Motor neuron (in vitro differentiated cells): ENCODE measurements at regions not wholly inside any gene's neighbourhood (a gene's known extent, or its start where the extent isn't known, plus 50 kb on each side); places are given as distances from the start of the nearest gene placed in this dataset.
A peak's percentile ranks its signal among the peaks of the same experiment; 100 is the strongest.

Experiments used
- ATAC-seq, 8 experiments: fragments of 200-7000 bp; cut with Tn5 transposase; replicated peaks in 6 of 8; 2 replicates each; pipeline ENCODE4 v1.8.0; 2021; ENCODE audit warnings: mild to moderate bottlenecking in 8 of 8, moderate library complexity in 8 of 8
- H3K27ac ChIP-seq, 2 donors: fragments of 250-450 bp; sonication (Bioruptor Pico); 2 replicates each; pipeline ENCODE4 v1.9.0; 2021; ENCODE audit warnings: antibody characterized with exemption in 2 of 2, mild to moderate bottlenecking in 2 of 2, moderate library complexity in 1 of 2
- H3K4me1 ChIP-seq, 2 donors: fragments of 250-450 bp; sonication (Bioruptor Pico); replicated peaks in 1 of 2; 2 replicates each; pipeline ENCODE4 v1.6.1; 2021; ENCODE audit warnings: antibody characterized with exemption in 2 of 2, mild to moderate bottlenecking in 2 of 2, moderate library complexity in 1 of 2
- H3K4me3 ChIP-seq, 5 donors: fragments of 250-450 bp; sonication (Bioruptor Pico); 2 replicates each; pipeline ENCODE4 v1.9.0; 2021; ENCODE audit warnings: antibody characterized with exemption in 5 of 5, mild to moderate bottlenecking in 5 of 5, moderate library complexity in 4 of 5
- whole genome bisulfite sequencing, 10 experiments: fragments of 450-650 bp; shearing (Covaris generic); methylation state at CpG; one replicate each; pipeline ENCODE4 v1.0.0; 2022; 5-methylcytosine and 5-hydroxymethylcytosine counted together
- in situ Hi-C, 9 experiments: fragments of 400-800 bp; cut with MboI; loops; one replicate each; pipeline ENCODE4 v1.15.0; 2021; ENCODE audit warnings: low sequenced_read_pairs in 9 of 9, low pct_unique_long_range_greater_than_20kb in 2 of 9; ENCODE audit not compliant: unreplicated experiment in 9 of 9

- ATAC-seq = peak in 5 of 8 experiments; percentile 61 to 95 (median 93)
- H3K4me3 ChIP-seq = no peak overlapping the region
- WGBS, 10 experiments = 65 to 100% (median 89%) methylated on average over 4 to 7 of the region's 8 CpGs
These were observed 94.8 kb upstream of the CNKSR3 start for GRCh38 chr6:154605178-154605881.

GRCh38 chr6:154605882-154606370, 95.4 kb upstream of the CNKSR3 start:
- Histone ChIP-seq H3K4me3 (no peak overlapping the region), H3K27ac (no peak overlapping the region), H3K4me1 (no peaks in the 10 kb centered on the region)
- no peak for ATAC-seq
- 73 to 100% (median 80%) methylated on average over 1 to 7 of the region's 7 CpGs; no CpG with 5 or more reads in 1 of the 10 experiments for WGBS, 10 experiments
- in situ Hi-C loops = loop anchor here in 1 of 9 experiments (25.0 kb wide), 1 partner anchor 444 kb away; no protein-coding TSS in a partner anchor

More at GRCh38 chr6:154605178-154605881, 94.8 kb upstream of the CNKSR3 start:
- H3K4me1 ChIP-seq = no peaks in the 10 kb centered on the region
- no peak overlapping the region for H3K27ac ChIP-seq
- in situ Hi-C loops = loop anchor here in 1 of 9 experiments (25.0 kb wide), 1 partner anchor 443 kb away; no protein-coding TSS in a partner anchor

- whole genome bisulfite sequencing, 10 experiments = 40 to 87% (median 56%) methylated on average over 1 to 7 of the region's 9 CpGs; no CpG with 5 or more reads in 3 of the 10 experiments
- in situ Hi-C loops = loop anchor here in 1 of 9 experiments (25.0 kb wide), 1 partner anchor 444 kb away; no protein-coding TSS in a partner anchor
- H3K27ac ChIP-seq = no peak overlapping the region
- H3K4me3 ChIP-seq = no peak overlapping the region
- peak in 1 of 8 experiments; percentile 65 for ATAC-seq
- no peaks in the 10 kb centered on the region for H3K4me1 ChIP-seq
These were observed 96.0 kb upstream of the CNKSR3 start for GRCh38 chr6:154606457-154606856.

- 17 to 69% (median 35%) methylated on average over 1 to 2 of the region's 2 CpGs; no CpG with 5 or more reads in 6 of the 10 experiments for WGBS, 10 experiments
- no peak overlapping the region for H3K27ac ChIP-seq
- H3K4me3 ChIP-seq = no peak overlapping the region
- in situ Hi-C loops = loop anchor here in 1 of 9 experiments (25.0 kb wide), 1 partner anchor 445 kb away; no protein-coding TSS in a partner anchor
- no peaks in the 10 kb centered on the region for H3K4me1 ChIP-seq
- ATAC-seq = no peak
These were observed 96.4 kb upstream of the CNKSR3 start for GRCh38 chr6:154606860-154607259.

- WGBS, 10 experiments = 60 to 100% (median 79%) methylated on average over 2 to 3 of the region's 3 CpGs
- in situ Hi-C loops = loop anchor here in 1 of 9 experiments (25.0 kb wide), 1 partner anchor 449 kb away; no protein-coding TSS in a partner anchor
- Histone ChIP-seq H3K4me3 (no peak overlapping the region), H3K4me1 (no peaks in the 10 kb centered on the region), H3K27ac (no peak overlapping the region)
- ATAC-seq = no peak
These were observed 100.8 kb upstream of the CNKSR3 start for GRCh38 chr6:154611241-154611640.

- H3K4me3 ChIP-seq = no peak overlapping the region
- in situ Hi-C loops = loop anchor here in 1 of 9 experiments (25.0 kb wide), 1 partner anchor 450 kb away; no protein-coding TSS in a partner anchor
- ATAC-seq = no peak
- no peaks in the 10 kb centered on the region for H3K4me1 ChIP-seq
- no peak overlapping the region for H3K27ac ChIP-seq
- 20 to 100% (median 48%) methylated on average over 1 to 2 of the region's 2 CpGs for WGBS, 10 experiments
These were observed 101.4 kb upstream of the CNKSR3 start for GRCh38 chr6:154611847-154612246.

GRCh38 chr6:154613137-154613676, 102.7 kb upstream of the CNKSR3 start:
- ATAC-seq = peak in 6 of 8 experiments; percentile 33 to 92 (median 77)
- in situ Hi-C loops = loop anchor here in 1 of 9 experiments (25.0 kb wide), 1 partner anchor 451 kb away; no protein-coding TSS in a partner anchor
- 67 to 97% (median 89%) methylated on average over 2 to 8 of the region's 8 CpGs; no CpG with 5 or more reads in 1 of the 10 experiments for WGBS, 10 experiments

GRCh38 chr6:154614101-154614500, 103.6 kb upstream of the CNKSR3 start:
- Histone ChIP-seq H3K4me3 (no peak overlapping the region), H3K27ac (no peak overlapping the region), H3K4me1 (no peaks in the 10 kb centered on the region)
- in situ Hi-C loops = loop anchor here in 1 of 9 experiments (25.0 kb wide), 1 partner anchor 452 kb away; no protein-coding TSS in a partner anchor
- no peak for ATAC-seq
- WGBS, 10 experiments = 18 to 100% (median 87%) methylated on average over 1 to 3 of the region's 4 CpGs; no CpG with 5 or more reads in 2 of the 10 experiments

More at GRCh38 chr6:154613137-154613676, 102.7 kb upstream of the CNKSR3 start:
- Histone ChIP-seq H3K4me3 (no peak overlapping the region), H3K27ac (no peak overlapping the region), H3K4me1 (no peaks in the 10 kb centered on the region)

- Histone ChIP-seq H3K4me1 (no peaks in the 10 kb centered on the region), H3K4me3 (no peak overlapping the region), H3K27ac (no peak overlapping the region)
- WGBS, 10 experiments = 82 to 100% (median 98%) methylated on average over 1 to 4 of the region's 4 CpGs; no CpG with 5 or more reads in 4 of the 10 experiments
- in situ Hi-C loops = loop anchor here in 1 of 9 experiments (25.0 kb wide), 1 partner anchor 452 kb away; no protein-coding TSS in a partner anchor
- no peak for ATAC-seq
These were observed 104.2 kb upstream of the CNKSR3 start for GRCh38 chr6:154614641-154615040.

- WGBS, 10 experiments = 70 to 90% (median 84%) methylated on average over 1 to 12 of the region's 16 CpGs; no CpG with 5 or more reads in 3 of the 10 experiments
- H3K4me3 ChIP-seq = no peak overlapping the region
- no peaks in the 10 kb centered on the region for H3K4me1 ChIP-seq
- H3K27ac ChIP-seq = no peak overlapping the region
- in situ Hi-C loops = loop anchor here in 1 of 9 experiments (25.0 kb wide), 1 partner anchor 453 kb away; no protein-coding TSS in a partner anchor
- ATAC-seq = peak in 5 of 8 experiments; percentile 33 to 80 (median 66)
These were observed 105.1 kb upstream of the CNKSR3 start for GRCh38 chr6:154615483-154616025.

GRCh38 chr6:154617175-154617574, 106.7 kb upstream of the CNKSR3 start:
- Histone ChIP-seq H3K4me1 (no peaks in the 10 kb centered on the region), H3K4me3 (no peak overlapping the region), H3K27ac (no peak overlapping the region)
- no peak for ATAC-seq
- in situ Hi-C loops = loop anchor here in 1 of 9 experiments (25.0 kb wide), 1 partner anchor 455 kb away; no protein-coding TSS in a partner anchor
- WGBS, 10 experiments = 80 to 100% (median 94%) methylated on average over 1 to 2 of the region's 2 CpGs; no CpG with 5 or more reads in 1 of the 10 experiments

GRCh38 chr6:154619146-154619545, 108.7 kb upstream of the CNKSR3 start:
- Histone ChIP-seq H3K27ac (no peak overlapping the region), H3K4me1 (no peaks in the 10 kb centered on the region), H3K4me3 (no peak overlapping the region)
- in situ Hi-C loops = loop anchor here in 1 of 9 experiments (25.0 kb wide), 1 partner anchor 457 kb away; no protein-coding TSS in a partner anchor
- ATAC-seq = peak in 1 of 8 experiments; percentile 81
- 33 to 87% (median 65%) methylated on average over 1 to 5 of the region's 5 CpGs; no CpG with 5 or more reads in 1 of the 10 experiments for WGBS, 10 experiments
